ENCODE measurements at regions not wholly inside any gene's neighbourhood (a gene's known extent, or its start where the extent isn't known, plus 50 kb on each side); places are given as distances from the start of the nearest gene placed in this dataset.

- H3K4me1 Mint-ChIP-seq, result peaks cover 15% of the 10 kb centered on the region
- CTCF ChIA-PET, result no interaction called here
- H3K27ac Mint-ChIP-seq, result no peak overlapping the region
- H3K4me3 Mint-ChIP-seq, result no peak overlapping the region
- POLR2A ChIA-PET, result no interaction called here
- no peak for TF ChIP-seq ZNF317 (CRISPR knock-in tag; IDR thresholded peaks at IDR 0.05; ENCODE audit: borderline replicate concordance, low read depth)
- DNase-seq (ENCODE audit: low spot score) (no peak), ATAC-seq (no peak)
- peaks cover 8% of the 10 kb centered on the region for H3K9me3 Mint-ChIP-seq
- peaks cover 4% of the 10 kb centered on the region; the same call in 1 of the 2 replicates for H3K36me3 Mint-ChIP-seq
- H3K27me3 Mint-ChIP-seq (ENCODE audit: low read depth), result no peaks in the 10 kb centered on the region
Observed at GRCh38 chr3:30342318-30343060, 263.9 kb upstream of the TGFBR2 start.

- no peak for DNase-seq (ENCODE audit: low spot score)
- ChIA-PET POLR2A (no interaction called here), CTCF (interaction anchor here (1.0 kb wide), 1 partner anchor 300 kb away, joined by 3 read pairs; no protein-coding TSS in a partner anchor)
- H3K36me3 Mint-ChIP-seq, result no peaks in the 10 kb centered on the region
- peaks cover 17% of the 10 kb centered on the region for H3K4me1 Mint-ChIP-seq
- TF ChIP-seq ZNF532 (CRISPR knock-in tag; IDR thresholded peaks at IDR 0.05; ENCODE audit: borderline replicate concordance), result no peak
- no peak for TF ChIP-seq FOXJ3 (CRISPR knock-in tag; IDR thresholded peaks at IDR 0.05; ENCODE audit: borderline replicate concordance)
- no peak for TF ChIP-seq ZNF121 (CRISPR knock-in tag; IDR thresholded peaks at IDR 0.05)
- TF ChIP-seq E2F4 (CRISPR knock-in tag; IDR thresholded peaks at IDR 0.05; ENCODE audit: borderline replicate concordance, low read depth), result no peak
- TF ChIP-seq CDX4 (CRISPR knock-in tag; IDR thresholded peaks at IDR 0.05; ENCODE audit: borderline replicate concordance), result no peak
- TF ChIP-seq ERG (CRISPR knock-in tag; IDR thresholded peaks at IDR 0.05), result no peak
- TF ChIP-seq TCF7 (CRISPR knock-in tag; IDR thresholded peaks at IDR 0.05; ENCODE audit: low read depth), result no peak
- TF ChIP-seq NFE2L1 (CRISPR knock-in tag; IDR thresholded peaks at IDR 0.05), result no peak
- no peak for TF ChIP-seq AFF4 (CRISPR knock-in tag; IDR thresholded peaks at IDR 0.05; ENCODE audit: borderline replicate concordance)
- no peak for TF ChIP-seq ZNF425 (CRISPR knock-in tag; conservative IDR thresholded peaks at IDR 0.05)
- H3K9me3 Mint-ChIP-seq, result 0 out of 2 replicates have a peak, but pooled peaks cover under 1% of the 10 kb centered on the region
- no peaks in the 10 kb centered on the region for H3K27me3 Mint-ChIP-seq (ENCODE audit: low read depth)
- no peak for ATAC-seq
- H3K4me3 Mint-ChIP-seq, result no peak overlapping the region
- no peak overlapping the region for H3K27ac Mint-ChIP-seq
Observed at GRCh38 chr3:30343067-30343831, 263.2 kb upstream of the TGFBR2 start.
